GM12878 (cell line): ENCODE measurements at regions not wholly inside any gene's neighbourhood (a gene's known extent, or its start where the extent isn't known, plus 50 kb on each side); places are given as distances from the start of the nearest gene placed in this dataset.

Experiments
- ATAC-seq: fragments of 200-7000 bp; cut with Tn5 transposase; 3 replicates; pipeline ENCODE4 v1.9.1; 2020; ENCODE audit warnings: mild to moderate bottlenecking, moderate library complexity
- BruUV-seq: library from RNA; stranded (reverse); fragments of 400-500 nt; replicated peaks from 2 replicates; lab custom pipeline; 2021; lab: Mats Ljungman, UMichigan
- CTCF ChIA-PET: fragments of 300-600 bp; sonication (Branson Sonifier 250); formaldehyde crosslinking; extraction: SDS; loops from one replicate; lab custom pipeline; 2021; ENCODE audit warnings: inconsistent platforms; lab: Yijun Ruan, JAX
- POLR2A ChIA-PET: fragments of 350-600 bp; formaldehyde crosslinking; extraction: SDS; loops from one replicate; lab custom pipeline; 2021; ENCODE audit warnings: inconsistent platforms; lab: Charles Lee
- RAD21 ChIA-PET: fragments of 300-600 bp; sonication (Branson Sonifier 250); formaldehyde crosslinking; loops from one replicate; lab custom pipeline; 2023; ENCODE audit warnings: antibody characterized with exemption; ENCODE audit not compliant: unreplicated experiment; lab: Charles Lee
- SMC1A ChIA-PET: fragments of 300-600 bp; sonication (Branson Sonifier 250); formaldehyde crosslinking; loops from one replicate; lab custom pipeline; 2023; ENCODE audit not compliant: unreplicated experiment, uncharacterized antibody; lab: Charles Lee
- DNase-seq: peaks from one replicate; pipeline ENCODE4 v3.0.0-alpha.2; 2011; ENCODE audit warnings: low read depth, low spot score
- FAIRE-seq: peaks from 3 replicates; lab custom pipeline; 2011; peaks lifted over from hg19 to GRCh38; lab: Jason Lieb, UNC
- H2AFZ ChIP-seq: 2 replicates; pipeline ENCODE4 v1.6.0; 2011; ENCODE audit warnings: low read depth, low read length, control low read depth; ENCODE audit not compliant: control insufficient read depth
- H3K27ac ChIP-seq: 2 replicates; pipeline ENCODE4 v1.5.1; 2011; ENCODE audit warnings: control low read depth; ENCODE audit not compliant: control insufficient read depth, insufficient read depth
- H3K27me3 ChIP-seq, 2 experiments: replicated peaks in 1 of 2; 2 replicates each; pipeline versions ENCODE4 v1.6.0 to v1.6.1; 2011; ENCODE audit warnings: low read length in 1 of 2; ENCODE audit not compliant: control insufficient read depth in 2 of 2, insufficient read depth in 2 of 2
- H3K36me3 ChIP-seq, 2 experiments: 2 replicates each; pipeline ENCODE4 v1.5.1; 2011; ENCODE audit warnings: low read length in 1 of 2; ENCODE audit not compliant: control insufficient read depth in 2 of 2, insufficient read depth in 2 of 2
- H3K4me1 ChIP-seq: 2 replicates; pipeline ENCODE4 v1.6.1; 2011; ENCODE audit warnings: mild to moderate bottlenecking, low read length, moderate library complexity, mixed read lengths; ENCODE audit not compliant: control insufficient read depth, insufficient read depth
- H3K4me2 ChIP-seq: 2 replicates; pipeline ENCODE4 v1.6.0; 2011; ENCODE audit warnings: control low read depth; ENCODE audit not compliant: control insufficient read depth, insufficient read depth
- H3K4me3 ChIP-seq: fragments of 200-600 bp; sonication (generic); 2 replicates; pipeline ENCODE4 v1.5.1; 2016
- H3K79me2 ChIP-seq: 2 replicates; pipeline ENCODE4 v1.6.0; 2011; ENCODE audit warnings: low read length; ENCODE audit not compliant: control insufficient read depth, insufficient read depth
- H3K9ac ChIP-seq: 2 replicates; pipeline ENCODE4 v1.8.0; 2011; ENCODE audit warnings: low read length, control low read depth, mixed read lengths; ENCODE audit not compliant: control insufficient read depth, insufficient read depth
- H3K9me3 ChIP-seq: replicated peaks from 3 replicates; pipeline ENCODE4 v1.5.1; 2011; ENCODE audit warnings: mild to moderate bottlenecking, low read length; ENCODE audit not compliant: control insufficient read depth, insufficient read depth
- H4K20me1 ChIP-seq: 2 replicates; pipeline ENCODE4 v1.6.0; 2011; ENCODE audit not compliant: control insufficient read depth, insufficient read depth
- LARP7 ChIP-seq: fragments of 450-650 bp; IDR thresholded peaks from 2 replicates; pipeline ENCODE4 v1.6.1; 2017; ENCODE audit warnings: mild to moderate bottlenecking
- MEF2A ChIP-seq: IDR thresholded peaks from 2 replicates; pipeline ENCODE4 v1.6.1; 2011; ENCODE audit warnings: low read depth, mild to moderate bottlenecking, low read length, moderate library complexity; ENCODE audit not compliant: insufficient read depth
- PAX5 ChIP-seq: IDR thresholded peaks from 2 replicates; pipeline ENCODE4 v1.6.1; 2011; ENCODE audit warnings: low read depth, low read length, borderline replicate concordance
- SPI1 ChIP-seq: IDR thresholded peaks from 2 replicates; pipeline ENCODE4 v1.6.1; 2011; ENCODE audit warnings: low read depth, mild to moderate bottlenecking, low read length, moderate library complexity, borderline replicate concordance; ENCODE audit not compliant: insufficient read depth
- ZNF207 ChIP-seq: fragments of 450-650 bp; IDR thresholded peaks from 2 replicates; pipeline ENCODE4 v1.6.1; 2014; ENCODE audit warnings: antibody characterized with exemption, mild to moderate bottlenecking, borderline replicate concordance
- WGBS: methylation state at CpG from one replicate; pipeline ENCODE4 v1.1.6; 2016; ENCODE audit warnings: low lambda C conversion rate; ENCODE audit not compliant: insufficient replicate concordance, insufficient coverage; ENCODE audit errors: missing lambda C conversion rate; 5-methylcytosine and 5-hydroxymethylcytosine counted together
- in situ Hi-C: fragments of 300-500 bp; cut with MboI; formaldehyde crosslinking; loops from 9 replicates; pipeline ENCODE4 v1.14.3; 2018; ENCODE audit warnings: mixed read lengths
- intact Hi-C: fragments of 100-400 bp; cut with micrococcal nuclease; formaldehyde crosslinking; loops from one replicate; pipeline ENCODE4 v1.14.2; 2022; ENCODE audit not compliant: unreplicated experiment
- TF ChIP-seq, protein P1 (sequence below): IDR thresholded peaks from 2 replicates; pipeline ENCODE4 v1.6.1; 2012; ENCODE audit warnings: low read length, inconsistent platforms
- TF ChIP-seq, protein P2 (sequence below): fragments of 450-650 bp; formaldehyde crosslinking; IDR thresholded peaks from 2 replicates; pipeline ENCODE4 v1.5.0; 2022; ENCODE audit warnings: mild to moderate bottlenecking, missing genetic modification characterization
- TF ChIP-seq, protein P3 (sequence below): fragments of 450-650 bp; IDR thresholded peaks from 2 replicates; pipeline ENCODE4 v1.6.1; 2017; ENCODE audit warnings: borderline replicate concordance
- TF ChIP-seq, protein P4 (sequence below): IDR thresholded peaks from 2 replicates; pipeline ENCODE4 v1.6.1; 2011; ENCODE audit warnings: borderline replicate concordance, low read depth, mild to moderate bottlenecking, moderate library complexity, mixed read lengths, low read length; ENCODE audit not compliant: insufficient read depth; ENCODE audit errors: extremely low read length
- TF ChIP-seq, protein P5 (sequence below): fragments of 450-650 bp; IDR thresholded peaks from 2 replicates; pipeline ENCODE4 v1.6.1; 2017; ENCODE audit warnings: low read depth, mild to moderate bottlenecking, moderate library complexity
- TF ChIP-seq, protein P6 (sequence below): fragments of 450-650 bp; formaldehyde crosslinking; IDR thresholded peaks from 2 replicates; pipeline ENCODE4 v1.4.0; 2020; ENCODE audit warnings: mild to moderate bottlenecking, moderate library complexity

DNA sequence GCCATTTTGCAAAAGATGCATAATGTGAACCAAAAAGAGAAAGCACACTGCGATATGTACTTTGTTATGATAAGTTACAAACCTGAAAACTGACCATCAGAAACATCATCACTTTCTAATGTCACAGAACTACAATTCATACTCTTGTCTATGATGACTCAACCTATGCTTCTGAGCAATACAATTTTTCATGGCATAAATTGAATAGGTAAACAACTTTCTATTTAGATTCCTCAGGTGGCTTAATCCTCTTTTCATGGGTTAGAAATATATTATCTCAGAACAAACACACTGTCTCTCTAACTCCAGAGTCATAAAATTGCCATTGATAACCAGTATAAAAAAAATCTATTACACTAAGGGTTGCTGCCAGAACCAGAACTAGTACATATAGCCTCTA lies 1715.0 kb upstream of the FLRT2 start:
- WGBS = 0% methylated on average over 1 of the region's 1 CpG
- FAIRE-seq (no peak), ATAC-seq (no peak), DNase-seq (no peak)
- no peak overlapping the region for H3K4me3 ChIP-seq
- no peaks in the 10 kb centered on the region for H3K9me3 ChIP-seq
- ChIA-PET POLR2A (no interaction called here), SMC1A (no interaction called here), CTCF (no interaction called here), RAD21 (interaction anchor here (1.0 kb wide), 1 partner anchor 276 kb away, joined by 3 read pairs; no protein-coding TSS in a partner anchor)
- in situ Hi-C loops (no loop called here), intact Hi-C loops (no loop called here)
- no peaks in the 10 kb centered on the region for H3K27me3 ChIP-seq
- BruUV-seq = no TSS peak
- H3K4me2 ChIP-seq = no peak overlapping the region
- H3K4me1 ChIP-seq = no peaks in the 10 kb centered on the region
- no peak overlapping the region for H3K9ac ChIP-seq
- H3K79me2 ChIP-seq = no peaks in the 10 kb centered on the region
- H2AFZ ChIP-seq = no peak overlapping the region
- H3K36me3 ChIP-seq = no peaks in the 10 kb centered on the region
- no peak overlapping the region for H3K27ac ChIP-seq
- H4K20me1 ChIP-seq = no peaks in the 10 kb centered on the region
- TF ChIP-seq LARP7 = no peak
- TF ChIP-seq, protein P1, sequence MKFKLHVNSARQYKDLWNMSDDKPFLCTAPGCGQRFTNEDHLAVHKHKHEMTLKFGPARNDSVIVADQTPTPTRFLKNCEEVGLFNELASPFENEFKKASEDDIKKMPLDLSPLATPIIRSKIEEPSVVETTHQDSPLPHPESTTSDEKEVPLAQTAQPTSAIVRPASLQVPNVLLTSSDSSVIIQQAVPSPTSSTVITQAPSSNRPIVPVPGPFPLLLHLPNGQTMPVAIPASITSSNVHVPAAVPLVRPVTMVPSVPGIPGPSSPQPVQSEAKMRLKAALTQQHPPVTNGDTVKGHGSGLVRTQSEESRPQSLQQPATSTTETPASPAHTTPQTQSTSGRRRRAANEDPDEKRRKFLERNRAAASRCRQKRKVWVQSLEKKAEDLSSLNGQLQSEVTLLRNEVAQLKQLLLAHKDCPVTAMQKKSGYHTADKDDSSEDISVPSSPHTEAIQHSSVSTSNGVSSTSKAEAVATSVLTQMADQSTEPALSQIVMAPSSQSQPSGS = no peak
- TF ChIP-seq, protein P2, sequence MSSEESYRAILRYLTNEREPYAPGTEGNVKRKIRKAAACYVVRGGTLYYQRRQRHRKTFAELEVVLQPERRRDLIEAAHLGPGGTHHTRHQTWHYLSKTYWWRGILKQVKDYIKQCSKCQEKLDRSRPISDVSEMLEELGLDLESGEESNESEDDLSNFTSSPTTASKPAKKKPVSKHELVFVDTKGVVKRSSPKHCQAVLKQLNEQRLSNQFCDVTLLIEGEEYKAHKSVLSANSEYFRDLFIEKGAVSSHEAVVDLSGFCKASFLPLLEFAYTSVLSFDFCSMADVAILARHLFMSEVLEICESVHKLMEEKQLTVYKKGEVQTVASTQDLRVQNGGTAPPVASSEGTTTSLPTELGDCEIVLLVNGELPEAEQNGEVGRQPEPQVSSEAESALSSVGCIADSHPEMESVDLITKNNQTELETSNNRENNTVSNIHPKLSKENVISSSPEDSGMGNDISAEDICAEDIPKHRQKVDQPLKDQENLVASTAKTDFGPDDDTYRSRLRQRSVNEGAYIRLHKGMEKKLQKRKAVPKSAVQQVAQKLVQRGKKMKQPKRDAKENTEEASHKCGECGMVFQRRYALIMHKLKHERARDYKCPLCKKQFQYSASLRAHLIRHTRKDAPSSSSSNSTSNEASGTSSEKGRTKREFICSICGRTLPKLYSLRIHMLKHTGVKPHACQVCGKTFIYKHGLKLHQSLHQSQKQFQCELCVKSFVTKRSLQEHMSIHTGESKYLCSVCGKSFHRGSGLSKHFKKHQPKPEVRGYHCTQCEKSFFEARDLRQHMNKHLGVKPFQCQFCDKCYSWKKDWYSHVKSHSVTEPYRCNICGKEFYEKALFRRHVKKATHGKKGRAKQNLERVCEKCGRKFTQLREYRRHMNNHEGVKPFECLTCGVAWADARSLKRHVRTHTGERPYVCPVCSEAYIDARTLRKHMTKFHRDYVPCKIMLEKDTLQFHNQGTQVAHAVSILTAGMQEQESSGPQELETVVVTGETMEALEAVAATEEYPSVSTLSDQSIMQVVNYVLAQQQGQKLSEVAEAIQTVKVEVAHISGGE (CRISPR knock-in tag) = no peak
- TF ChIP-seq, protein P3, sequence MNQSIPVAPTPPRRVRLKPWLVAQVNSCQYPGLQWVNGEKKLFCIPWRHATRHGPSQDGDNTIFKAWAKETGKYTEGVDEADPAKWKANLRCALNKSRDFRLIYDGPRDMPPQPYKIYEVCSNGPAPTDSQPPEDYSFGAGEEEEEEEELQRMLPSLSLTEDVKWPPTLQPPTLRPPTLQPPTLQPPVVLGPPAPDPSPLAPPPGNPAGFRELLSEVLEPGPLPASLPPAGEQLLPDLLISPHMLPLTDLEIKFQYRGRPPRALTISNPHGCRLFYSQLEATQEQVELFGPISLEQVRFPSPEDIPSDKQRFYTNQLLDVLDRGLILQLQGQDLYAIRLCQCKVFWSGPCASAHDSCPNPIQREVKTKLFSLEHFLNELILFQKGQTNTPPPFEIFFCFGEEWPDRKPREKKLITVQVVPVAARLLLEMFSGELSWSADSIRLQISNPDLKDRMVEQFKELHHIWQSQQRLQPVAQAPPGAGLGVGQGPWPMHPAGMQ = no peak
- no peak for TF ChIP-seq ZNF207
- TF ChIP-seq, protein P4, sequence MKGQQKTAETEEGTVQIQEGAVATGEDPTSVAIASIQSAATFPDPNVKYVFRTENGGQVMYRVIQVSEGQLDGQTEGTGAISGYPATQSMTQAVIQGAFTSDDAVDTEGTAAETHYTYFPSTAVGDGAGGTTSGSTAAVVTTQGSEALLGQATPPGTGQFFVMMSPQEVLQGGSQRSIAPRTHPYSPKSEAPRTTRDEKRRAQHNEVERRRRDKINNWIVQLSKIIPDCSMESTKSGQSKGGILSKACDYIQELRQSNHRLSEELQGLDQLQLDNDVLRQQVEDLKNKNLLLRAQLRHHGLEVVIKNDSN = no peak
- TF ChIP-seq SPI1 = no peak
- TF ChIP-seq PAX5 = no peak
- no peak for TF ChIP-seq MEF2A
- TF ChIP-seq, protein P5, sequence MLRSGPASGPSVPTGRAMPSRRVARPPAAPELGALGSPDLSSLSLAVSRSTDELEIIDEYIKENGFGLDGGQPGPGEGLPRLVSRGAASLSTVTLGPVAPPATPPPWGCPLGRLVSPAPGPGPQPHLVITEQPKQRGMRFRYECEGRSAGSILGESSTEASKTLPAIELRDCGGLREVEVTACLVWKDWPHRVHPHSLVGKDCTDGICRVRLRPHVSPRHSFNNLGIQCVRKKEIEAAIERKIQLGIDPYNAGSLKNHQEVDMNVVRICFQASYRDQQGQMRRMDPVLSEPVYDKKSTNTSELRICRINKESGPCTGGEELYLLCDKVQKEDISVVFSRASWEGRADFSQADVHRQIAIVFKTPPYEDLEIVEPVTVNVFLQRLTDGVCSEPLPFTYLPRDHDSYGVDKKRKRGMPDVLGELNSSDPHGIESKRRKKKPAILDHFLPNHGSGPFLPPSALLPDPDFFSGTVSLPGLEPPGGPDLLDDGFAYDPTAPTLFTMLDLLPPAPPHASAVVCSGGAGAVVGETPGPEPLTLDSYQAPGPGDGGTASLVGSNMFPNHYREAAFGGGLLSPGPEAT = no peak
- TF ChIP-seq, protein P6, sequence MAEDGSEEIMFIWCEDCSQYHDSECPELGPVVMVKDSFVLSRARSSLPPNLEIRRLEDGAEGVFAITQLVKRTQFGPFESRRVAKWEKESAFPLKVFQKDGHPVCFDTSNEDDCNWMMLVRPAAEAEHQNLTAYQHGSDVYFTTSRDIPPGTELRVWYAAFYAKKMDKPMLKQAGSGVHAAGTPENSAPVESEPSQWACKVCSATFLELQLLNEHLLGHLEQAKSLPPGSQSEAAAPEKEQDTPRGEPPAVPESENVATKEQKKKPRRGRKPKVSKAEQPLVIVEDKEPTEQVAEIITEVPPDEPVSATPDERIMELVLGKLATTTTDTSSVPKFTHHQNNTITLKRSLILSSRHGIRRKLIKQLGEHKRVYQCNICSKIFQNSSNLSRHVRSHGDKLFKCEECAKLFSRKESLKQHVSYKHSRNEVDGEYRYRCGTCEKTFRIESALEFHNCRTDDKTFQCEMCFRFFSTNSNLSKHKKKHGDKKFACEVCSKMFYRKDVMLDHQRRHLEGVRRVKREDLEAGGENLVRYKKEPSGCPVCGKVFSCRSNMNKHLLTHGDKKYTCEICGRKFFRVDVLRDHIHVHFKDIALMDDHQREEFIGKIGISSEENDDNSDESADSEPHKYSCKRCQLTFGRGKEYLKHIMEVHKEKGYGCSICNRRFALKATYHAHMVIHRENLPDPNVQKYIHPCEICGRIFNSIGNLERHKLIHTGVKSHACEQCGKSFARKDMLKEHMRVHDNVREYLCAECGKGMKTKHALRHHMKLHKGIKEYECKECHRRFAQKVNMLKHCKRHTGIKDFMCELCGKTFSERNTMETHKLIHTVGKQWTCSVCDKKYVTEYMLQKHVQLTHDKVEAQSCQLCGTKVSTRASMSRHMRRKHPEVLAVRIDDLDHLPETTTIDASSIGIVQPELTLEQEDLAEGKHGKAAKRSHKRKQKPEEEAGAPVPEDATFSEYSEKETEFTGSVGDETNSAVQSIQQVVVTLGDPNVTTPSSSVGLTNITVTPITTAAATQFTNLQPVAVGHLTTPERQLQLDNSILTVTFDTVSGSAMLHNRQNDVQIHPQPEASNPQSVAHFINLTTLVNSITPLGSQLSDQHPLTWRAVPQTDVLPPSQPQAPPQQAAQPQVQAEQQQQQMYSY (CRISPR knock-in tag) = no peak
